GM23248 (cell line): ENCODE measurements at regions not wholly inside any gene's neighbourhood (a gene's known extent, or its start where the extent isn't known, plus 50 kb on each side); places are given as distances from the start of the nearest gene placed in this dataset.

Source experiments
- DNase-seq: peaks from one replicate; pipeline ENCODE4 v3.0.0-alpha.2; 2015
- H2AFZ ChIP-seq: fragments of 200-600 bp; sonication (generic); 2 replicates; pipeline ENCODE4 v1.6.1; 2016; ENCODE audit warnings: antibody characterized with exemption
- H3F3A ChIP-seq: fragments of 200-600 bp; sonication (generic); 2 replicates; pipeline ENCODE4 v1.6.1; 2016; ENCODE audit warnings: mild to moderate bottlenecking, antibody characterized with exemption, mixed run types; ENCODE audit not compliant: insufficient read depth
- H3K27ac ChIP-seq: fragments of 200-600 bp; sonication (generic); 2 replicates; pipeline ENCODE4 v1.5.1; 2016; ENCODE audit warnings: mild to moderate bottlenecking
- H3K27me3 ChIP-seq: fragments of 200-600 bp; sonication (generic); replicated peaks from 2 replicates; pipeline ENCODE4 v1.6.1; 2016; ENCODE audit warnings: mild to moderate bottlenecking; ENCODE audit not compliant: insufficient read depth
- H3K36me3 ChIP-seq: fragments of 200-600 bp; sonication (generic); 2 replicates; pipeline ENCODE4 v1.6.1; 2016; ENCODE audit warnings: low read depth, mild to moderate bottlenecking
- H3K4me1 ChIP-seq: fragments of 200-600 bp; sonication (generic); 2 replicates; pipeline ENCODE4 v1.6.1; 2016; ENCODE audit warnings: mild to moderate bottlenecking; ENCODE audit not compliant: insufficient read depth
- H3K4me2 ChIP-seq: fragments of 200-600 bp; sonication (generic); one replicate; pipeline ENCODE4 v1.6.1; 2016; ENCODE audit warnings: mild to moderate bottlenecking; ENCODE audit not compliant: unreplicated experiment
- H3K4me3 ChIP-seq: fragments of 200-600 bp; sonication (generic); 2 replicates; pipeline ENCODE4 v1.5.1; 2016; ENCODE audit warnings: mild to moderate bottlenecking
- H3K79me2 ChIP-seq: fragments of 200-600 bp; sonication (generic); 2 replicates; pipeline ENCODE4 v1.6.1; 2016; ENCODE audit warnings: mild to moderate bottlenecking; ENCODE audit not compliant: insufficient read depth
- H3K9ac ChIP-seq: fragments of 200-600 bp; sonication (generic); 2 replicates; pipeline ENCODE4 v1.6.1; 2016; ENCODE audit warnings: mild to moderate bottlenecking
- H3K9me2 ChIP-seq: fragments of 200-600 bp; sonication (generic); 2 replicates; pipeline ENCODE4 v1.6.1; 2016; ENCODE audit warnings: mixed run types, mild to moderate bottlenecking, moderate library complexity; ENCODE audit not compliant: insufficient read depth
- H3K9me3 ChIP-seq: fragments of 200-600 bp; sonication (generic); one replicate; pipeline ENCODE4 v1.6.1; 2017; ENCODE audit warnings: low read depth
- H4K20me1 ChIP-seq: fragments of 200-600 bp; sonication (generic); 2 replicates; pipeline ENCODE4 v1.6.0; 2016; ENCODE audit not compliant: insufficient read depth
- EZH2 ChIP-seq: fragments of 200-600 bp; sonication (generic); IDR thresholded peaks from 2 replicates; pipeline ENCODE4 v1.6.1; 2018; ENCODE audit warnings: antibody characterized with exemption, mild to moderate bottlenecking; ENCODE audit not compliant: insufficient read depth, poor library complexity, severe bottlenecking
- EZH2phosphoT487 ChIP-seq: fragments of 200-600 bp; sonication (generic); IDR thresholded peaks from 2 replicates; pipeline ENCODE4 v1.6.1; 2018; ENCODE audit warnings: antibody characterized with exemption, moderate library complexity, mild to moderate bottlenecking, low read depth; ENCODE audit not compliant: insufficient read depth
- WGBS, 2 experiments: methylation state at CpG; one replicate each; pipeline ENCODE4 v1.1.6; 2015 to 2017; ENCODE audit warnings: low lambda C conversion rate in 2 of 2, low coverage in 1 of 2; ENCODE audit errors: missing lambda C conversion rate in 2 of 2; 5-methylcytosine and 5-hydroxymethylcytosine counted together
- in situ Hi-C: fragments of 300-500 bp; cut with MboI; formaldehyde crosslinking; loops from 2 replicates; pipeline ENCODE4 v1.15.0; 2020

GRCh38 chr2:41597680-41598079 lies 450.1 kb upstream of the PKDCC start:
- no peaks in the 10 kb centered on the region for H3F3A ChIP-seq
- H3K9me2 ChIP-seq: no peaks in the 10 kb centered on the region
- H2AFZ ChIP-seq: no peak overlapping the region
- H3K27ac ChIP-seq: no peak overlapping the region
- in situ Hi-C loops: no loop called here
- H3K36me3 ChIP-seq: no peaks in the 10 kb centered on the region
- WGBS, 2 experiments: 6 to 8% methylated on average over 2 of the region's 2 CpGs
- TF ChIP-seq EZH2: no peak
- no peak for TF ChIP-seq EZH2phosphoT487
- no peak for DNase-seq
- H3K4me3 ChIP-seq: no peak overlapping the region
- H3K9ac ChIP-seq: no peak overlapping the region
- H4K20me1 ChIP-seq: no peaks in the 10 kb centered on the region
- no peak overlapping the region for H3K4me2 ChIP-seq
- H3K79me2 ChIP-seq: no peaks in the 10 kb centered on the region
- H3K9me3 ChIP-seq: no peaks in the 10 kb centered on the region
- no peaks in the 10 kb centered on the region for H3K4me1 ChIP-seq
- H3K27me3 ChIP-seq: no peaks in the 10 kb centered on the region

DNA sequence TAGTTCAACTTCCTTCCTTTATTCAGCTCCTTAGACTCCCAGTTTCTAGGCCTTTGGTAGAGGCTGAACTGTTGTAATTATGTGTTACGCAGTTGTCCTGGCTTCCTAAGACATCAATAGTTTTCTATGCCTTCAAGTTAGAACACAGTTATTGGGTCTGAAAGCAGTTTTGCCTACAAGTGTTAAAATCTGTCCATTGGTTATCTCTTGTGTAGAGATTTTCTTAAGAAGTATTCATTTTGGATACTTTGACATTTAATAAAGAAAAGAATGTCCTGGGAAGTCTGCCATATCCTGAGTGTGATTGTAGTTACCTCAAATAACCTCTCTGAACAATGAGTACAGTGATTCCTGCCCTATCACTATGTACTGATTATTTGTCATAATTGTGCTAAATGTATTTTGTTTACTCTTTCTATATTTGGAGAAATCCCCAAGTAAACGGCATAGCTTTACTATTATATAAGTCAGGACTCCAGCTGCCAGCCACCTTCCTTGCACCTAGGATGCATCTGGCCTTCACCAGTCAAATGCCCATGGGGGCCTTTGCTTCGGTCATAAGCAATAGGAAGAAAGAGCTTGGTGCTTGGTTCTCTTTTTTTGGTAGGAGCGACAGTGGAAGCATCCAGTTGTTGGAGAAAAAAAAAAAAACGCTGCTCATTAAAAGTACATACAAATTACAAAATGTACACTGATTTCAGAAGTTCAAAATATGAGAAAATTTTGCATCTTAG lies 449.5 kb upstream of the PKDCC start:
- Histone ChIP-seq H3K27ac (no peak overlapping the region), H3K4me3 (no peak overlapping the region), H3K79me2 (no peaks in the 10 kb centered on the region), H3K36me3 (no peaks in the 10 kb centered on the region), H3K9me3 (no peaks in the 10 kb centered on the region), H3K9ac (no peak overlapping the region), H3K4me1 (no peaks in the 10 kb centered on the region), H2AFZ (no peak overlapping the region), H3K4me2 (no peak overlapping the region), H3F3A (no peaks in the 10 kb centered on the region), H3K27me3 (no peaks in the 10 kb centered on the region), H3K9me2 (no peaks in the 10 kb centered on the region), H4K20me1 (no peaks in the 10 kb centered on the region)
- DNase-seq: peak; percentile 31
- WGBS, 2 experiments: 21 to 38% methylated on average over 5 of the region's 5 CpGs
- TF ChIP-seq EZH2: no peak
- no peak for TF ChIP-seq EZH2phosphoT487
- in situ Hi-C loops: no loop called here

- H3K9me2 ChIP-seq: no peaks in the 10 kb centered on the region
- H3K36me3 ChIP-seq: no peaks in the 10 kb centered on the region
- H2AFZ ChIP-seq: no peak overlapping the region
- no peak overlapping the region for H3K4me2 ChIP-seq
- no peaks in the 10 kb centered on the region for H3K79me2 ChIP-seq
- H3K4me3 ChIP-seq: no peak overlapping the region
- no peaks in the 10 kb centered on the region for H3K27me3 ChIP-seq
- no peak for DNase-seq
- no peaks in the 10 kb centered on the region for H3K9me3 ChIP-seq
- H3F3A ChIP-seq: no peaks in the 10 kb centered on the region
- no peak for TF ChIP-seq EZH2
- in situ Hi-C loops: no loop called here
- no peak overlapping the region for H3K9ac ChIP-seq
- no peak overlapping the region for H3K27ac ChIP-seq
- no peaks in the 10 kb centered on the region for H4K20me1 ChIP-seq
- H3K4me1 ChIP-seq: no peaks in the 10 kb centered on the region
Observed at GRCh38 chr2:41600460-41600859, 447.4 kb upstream of the PKDCC start.

DNA sequence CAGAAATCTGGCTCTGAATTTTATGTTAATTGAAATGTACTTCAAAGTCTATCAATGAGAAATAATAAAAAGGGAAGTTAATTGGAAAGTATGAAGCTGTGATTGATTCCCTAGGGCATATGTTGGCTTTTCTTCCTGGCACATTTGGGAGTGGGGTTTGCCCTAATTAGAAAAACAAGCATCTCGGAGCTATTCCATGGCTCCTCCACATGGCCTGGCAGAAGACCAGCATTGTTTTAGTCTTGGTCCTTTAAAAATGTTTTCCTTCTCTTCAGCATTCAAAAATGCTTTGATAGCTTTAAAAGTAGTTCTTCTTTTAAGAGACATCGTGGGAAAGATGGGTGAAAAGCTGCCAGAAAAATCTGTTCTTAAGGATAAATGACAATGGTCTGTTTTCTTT lies 445.5 kb upstream of the PKDCC start:
- in situ Hi-C loops: no loop called here
- H3K79me2 ChIP-seq: no peaks in the 10 kb centered on the region
- TF ChIP-seq EZH2 (no peak), EZH2phosphoT487 (no peak)
- no peaks in the 10 kb centered on the region for H4K20me1 ChIP-seq
- H3K9ac ChIP-seq: no peak overlapping the region
- WGBS, 2 experiments: 0 to 4% methylated on average over 2 of the region's 2 CpGs
- H3K4me1 ChIP-seq: no peaks in the 10 kb centered on the region
- H3K4me3 ChIP-seq: no peak overlapping the region
- no peaks in the 10 kb centered on the region for H3K9me2 ChIP-seq
- no peaks in the 10 kb centered on the region for H3K36me3 ChIP-seq
- H3K27ac ChIP-seq: no peak overlapping the region
- no peak for DNase-seq
- H2AFZ ChIP-seq: no peak overlapping the region
- no peaks in the 10 kb centered on the region for H3K9me3 ChIP-seq
- no peaks in the 10 kb centered on the region for H3K27me3 ChIP-seq
- no peaks in the 10 kb centered on the region for H3F3A ChIP-seq
- no peak overlapping the region for H3K4me2 ChIP-seq

DNA sequence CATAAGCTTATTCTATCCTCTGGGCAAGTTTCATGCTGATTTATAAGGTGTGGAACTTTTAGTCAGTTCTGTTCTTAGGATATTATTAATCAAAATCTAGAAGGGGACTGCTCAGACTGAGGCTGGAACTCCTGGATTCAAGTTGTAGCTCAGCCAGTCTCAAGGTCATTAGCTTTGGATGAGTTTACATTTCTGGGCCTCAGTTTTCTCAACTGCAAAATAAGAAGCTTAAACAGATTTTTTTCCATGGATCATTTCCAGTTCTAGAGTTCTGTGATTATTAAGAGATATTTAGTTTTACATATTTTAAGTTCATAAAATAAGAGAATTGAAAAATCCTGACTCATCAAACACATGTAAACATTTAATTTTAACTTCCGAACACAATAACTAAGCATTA lies 442.5 kb upstream of the PKDCC start:
- WGBS, 2 experiments: 29 to 45% methylated on average over 1 of the region's 1 CpG
- TF ChIP-seq EZH2phosphoT487 (no peak), EZH2 (no peak)
- Histone ChIP-seq H3K4me3 (no peak overlapping the region), H3K9ac (no peak overlapping the region), H3K9me2 (no peaks in the 10 kb centered on the region), H3K27me3 (no peaks in the 10 kb centered on the region), H3K4me2 (no peak overlapping the region), H3K9me3 (no peaks in the 10 kb centered on the region), H3F3A (no peaks in the 10 kb centered on the region), H2AFZ (no peak overlapping the region), H3K27ac (no peak overlapping the region), H3K36me3 (no peaks in the 10 kb centered on the region), H3K4me1 (no peaks in the 10 kb centered on the region), H3K79me2 (no peaks in the 10 kb centered on the region), H4K20me1 (no peaks in the 10 kb centered on the region)
- in situ Hi-C loops: no loop called here
- DNase-seq: no peak
